ENCODE measurements at regions not wholly inside any gene's neighbourhood (a gene's known extent, or its start where the extent isn't known, plus 50 kb on each side); places are given as distances from the start of the nearest gene placed in this dataset.

DNA sequence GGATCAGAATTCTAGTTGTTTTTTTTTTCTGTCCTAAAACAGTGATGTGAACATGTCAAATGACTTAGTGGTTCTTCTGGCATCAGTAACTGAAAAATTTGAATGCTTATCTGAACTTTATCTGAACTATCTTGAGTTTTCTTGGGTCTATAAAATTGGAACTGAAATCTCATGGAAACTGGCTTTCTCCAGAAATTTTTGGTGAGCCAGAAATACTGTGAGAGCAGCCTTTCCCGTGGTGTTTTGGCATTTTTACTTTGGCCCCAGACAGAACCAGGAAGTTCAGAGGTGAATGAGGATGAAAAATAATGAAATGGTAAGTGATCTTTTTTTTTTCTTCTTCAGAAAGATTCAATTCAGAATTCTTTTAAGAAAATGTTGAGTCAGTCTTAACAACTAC lies 89.5 kb upstream of the CCDC91 start:
- no peaks in the 10 kb centered on the region for H3K79me2 ChIP-seq (ENCODE audit: insufficient read depth)
- DNase-seq: no peak
- H3K27ac ChIP-seq (ENCODE audit: low read depth in 2 of 2, low read length in 1 of 2): no peak overlapping the region
- no peak overlapping the region for H2AFZ ChIP-seq (ENCODE audit: low read depth)
- TF ChIP-seq CHD2 (IDR thresholded peaks at IDR 0.05; ENCODE audit: low read length, partially characterized antibody) (no peak), REST (IDR thresholded peaks at IDR 0.05; ENCODE audit: low read depth, low read length) (no peak), PBX3 (IDR thresholded peaks at IDR 0.05) (no peak), MEF2A (IDR thresholded peaks at IDR 0.05; ENCODE audit: borderline replicate concordance, low read depth) (no peak), YY1 (IDR thresholded peaks at IDR 0.05; ENCODE audit: low read depth) (no peak), SMC3 (IDR thresholded peaks at IDR 0.05; ENCODE audit: low read depth, low read length) (no peak), TEAD4 (IDR thresholded peaks at IDR 0.05; ENCODE audit: borderline replicate concordance, insufficient read depth) (no peak), CTCF (IDR thresholded peaks at IDR 0.05) (no peak)
- H4K20me1 ChIP-seq (ENCODE audit: insufficient read depth): no peaks in the 10 kb centered on the region
- no peak overlapping the region for H3K4me3 ChIP-seq (ENCODE audit: low read depth in 2 of 2, low read length in 1 of 2)
- no peaks in the 10 kb centered on the region for H3K9me2 ChIP-seq
- H3F3A ChIP-seq (replicated peaks; ENCODE audit: insufficient read depth): no peaks in the 10 kb centered on the region
- 64% methylated on average over 1 of the region's 1 CpG for WGBS (ENCODE audit: low lambda C conversion rate)
- H3K27me3 ChIP-seq (ENCODE audit: insufficient read depth): no peaks in the 10 kb centered on the region
- H3K4me1 ChIP-seq (ENCODE audit: control insufficient read depth in 1 of 2, insufficient read depth in 2 of 2, low read depth in 1 of 2, low read length in 1 of 2): peaks cover 0 to 4% of the 10 kb centered on the region in 2 experiments; a peak in 2 of 4 replicates
- ChIA-PET CTCF (no interaction called here), POLR2A (no interaction called here)
- H3K36me3 ChIP-seq (replicated peaks in 1 of 2; ENCODE audit: control insufficient read depth in 1 of 2, insufficient read depth in 2 of 2, low read length in 1 of 2): no peaks in the 10 kb centered on the region
- H3K9me3 ChIP-seq: no peaks in the 10 kb centered on the region
- no peak overlapping the region for H3K4me2 ChIP-seq
- no peak overlapping the region for H3K9ac ChIP-seq

GRCh38 chr12:28104316-28104715 lies 85.9 kb upstream of the CCDC91 start:
- no peaks in the 10 kb centered on the region for H3K9me3 ChIP-seq
- whole genome bisulfite sequencing (ENCODE audit: low lambda C conversion rate): 88% methylated on average over 2 of the region's 2 CpGs
- H4K20me1 ChIP-seq (ENCODE audit: insufficient read depth): no peaks in the 10 kb centered on the region
- H3K4me3 ChIP-seq (ENCODE audit: low read depth in 2 of 2, low read length in 1 of 2): no peak overlapping the region
- ChIA-PET POLR2A (no interaction called here), CTCF (no interaction called here)
- TF ChIP-seq TEAD4 (IDR thresholded peaks at IDR 0.05; ENCODE audit: borderline replicate concordance, insufficient read depth): no peak
- no peak for TF ChIP-seq FOXJ3 (CRISPR knock-in tag; IDR thresholded peaks at IDR 0.05)
- TF ChIP-seq PBX3 (IDR thresholded peaks at IDR 0.05): no peak
- TF ChIP-seq RFX5 (IDR thresholded peaks at IDR 0.05; ENCODE audit: low read length): no peak
- TF ChIP-seq FOXM1 (IDR thresholded peaks at IDR 0.05; ENCODE audit: low read depth): no peak
- TF ChIP-seq GATA2 (CRISPR knock-in tag; IDR thresholded peaks at IDR 0.05): no peak
- no peak for TF ChIP-seq YY1 (IDR thresholded peaks at IDR 0.05; ENCODE audit: low read depth)
- TF ChIP-seq SIN3A (IDR thresholded peaks at IDR 0.05; ENCODE audit: borderline replicate concordance, low read depth, low read length): no peak
- TF ChIP-seq TAF1 (IDR thresholded peaks at IDR 0.05; ENCODE audit: borderline replicate concordance, low read depth, low read length): no peak
- TF ChIP-seq FOSL2 (IDR thresholded peaks at IDR 0.05; ENCODE audit: borderline replicate concordance, low read depth): no peak
- no peak for TF ChIP-seq TCF12 (IDR thresholded peaks at IDR 0.05)
- no peak for TF ChIP-seq ZBTB33 (IDR thresholded peaks at IDR 0.05; ENCODE audit: borderline replicate concordance, low read depth)
- no peak overlapping the region for H3K4me2 ChIP-seq
- H3K9me2 ChIP-seq: no peaks in the 10 kb centered on the region
- no peak overlapping the region for H3K27ac ChIP-seq (ENCODE audit: low read depth in 2 of 2, low read length in 1 of 2)
- no peak overlapping the region for H2AFZ ChIP-seq (ENCODE audit: low read depth)
- no peaks in the 10 kb centered on the region; a peak in 1 of 4 replicates for H3K4me1 ChIP-seq (ENCODE audit: control insufficient read depth in 1 of 2, insufficient read depth in 2 of 2, low read depth in 1 of 2, low read length in 1 of 2)
- no peak overlapping the region for H3K9ac ChIP-seq
- H3K27me3 ChIP-seq (ENCODE audit: insufficient read depth): no peaks in the 10 kb centered on the region
- H3K79me2 ChIP-seq (ENCODE audit: insufficient read depth): no peaks in the 10 kb centered on the region
- no peaks in the 10 kb centered on the region for H3F3A ChIP-seq (replicated peaks; ENCODE audit: insufficient read depth)
- peaks cover 0 to 5% of the 10 kb centered on the region in 2 experiments for H3K36me3 ChIP-seq (replicated peaks in 1 of 2; ENCODE audit: control insufficient read depth in 1 of 2, insufficient read depth in 2 of 2, low read length in 1 of 2)
- no peak for DNase-seq
